Caco-2 (cell line): ENCODE measurements at regions not wholly inside any gene's neighbourhood (a gene's known extent, or its start where the extent isn't known, plus 50 kb on each side); places are given as distances from the start of the nearest gene placed in this dataset.
A peak's percentile ranks its signal among the peaks of the same experiment; 100 is the strongest.

Experiments used
- BruUV-seq: library from RNA; stranded (reverse); fragments of 400-500 nt; replicated peaks from 2 replicates; lab custom pipeline; 2021; lab: Mats Ljungman, UMichigan
- CTCF ChIA-PET: fragments of 300-600 bp; sonication (Branson Sonifier 250); formaldehyde crosslinking; loops from one replicate; lab custom pipeline; 2022; ENCODE audit warnings: antibody characterized with exemption; lab: Charles Lee
- POLR2A ChIA-PET: fragments of 300-600 bp; sonication (Branson Sonifier 250); formaldehyde crosslinking; loops from one replicate; lab custom pipeline; 2022; ENCODE audit warnings: antibody characterized with exemption; lab: Charles Lee
- DNase-seq, 2 experiments: peaks; one replicate each; pipeline versions ENCODE4 v3.0.0 to v3.0.0-alpha.2; 2020 to 2022
- H3K27me3 ChIP-seq: replicated peaks from 2 replicates; pipeline ENCODE4 v1.6.0; 2011; ENCODE audit warnings: low read length; ENCODE audit not compliant: control insufficient read depth, insufficient read depth
- H3K36me3 ChIP-seq: 2 replicates; pipeline ENCODE4 v1.5.1; 2011; ENCODE audit warnings: low read length; ENCODE audit not compliant: control insufficient read depth, insufficient read depth
- H3K4me1 ChIP-seq: fragments of 250-450 bp; sonication (Bioruptor Pico); 2 replicates; pipeline ENCODE4 v1.5.1; 2020; ENCODE audit warnings: mild to moderate bottlenecking
- H3K4me3 ChIP-seq: 2 replicates; pipeline ENCODE4 v1.5.1; 2011; ENCODE audit warnings: low read depth, mild to moderate bottlenecking, control low read depth, low read length
- H3K9me3 ChIP-seq: fragments of 250-450 bp; sonication (Bioruptor Pico); 2 replicates; pipeline ENCODE4 v1.5.1; 2020; ENCODE audit warnings: mild to moderate bottlenecking, moderate library complexity
- H3K27ac Mint-ChIP-seq: one replicate; pipeline ENCODE4 v1.8.0; 2022; ENCODE audit warnings: mixed read lengths; ENCODE audit not compliant: unreplicated experiment
- H3K27me3 Mint-ChIP-seq: one replicate; pipeline ENCODE4 v1.8.0; 2022; ENCODE audit warnings: mixed read lengths; ENCODE audit not compliant: insufficient read depth, unreplicated experiment
- H3K36me3 Mint-ChIP-seq: one replicate; pipeline ENCODE4 v1.8.0; 2022; ENCODE audit warnings: mild to moderate bottlenecking, mixed read lengths; ENCODE audit not compliant: insufficient read depth, unreplicated experiment
- H3K4me1 Mint-ChIP-seq: one replicate; pipeline ENCODE4 v1.8.0; 2022; ENCODE audit warnings: low read depth, mixed read lengths; ENCODE audit not compliant: unreplicated experiment
- H3K4me3 Mint-ChIP-seq: one replicate; pipeline ENCODE4 v1.8.0; 2022; ENCODE audit warnings: mild to moderate bottlenecking, moderate library complexity, mixed read lengths; ENCODE audit not compliant: unreplicated experiment
- H3K9me3 Mint-ChIP-seq: one replicate; pipeline ENCODE4 v1.8.0; 2022; ENCODE audit warnings: mixed read lengths; ENCODE audit not compliant: unreplicated experiment
- intact Hi-C: fragments of 100-400 bp; cut with micrococcal nuclease; formaldehyde crosslinking; loops from one replicate; pipeline ENCODE4 v1.10.0; 2022; ENCODE audit not compliant: unreplicated experiment
- TF ChIP-seq, protein P1 (sequence below), 2 experiments: fragments of 200-600 bp in 1 of 2; IDR thresholded peaks; 1 replicate in 1 of 2; 2 replicates in 1 of 2; pipeline versions ENCODE4 v1.5.1 to v1.8.0; 2011 to 2022; ENCODE audit warnings: antibody characterized with exemption in 1 of 2, control low read depth in 1 of 2, inconsistent platforms in 1 of 2, low read depth in 1 of 2, low read length in 1 of 2, mild to moderate bottlenecking in 1 of 2, moderate library complexity in 1 of 2; ENCODE audit not compliant: insufficient read depth in 1 of 2, severe bottlenecking in 1 of 2, unreplicated experiment in 1 of 2

DNA sequence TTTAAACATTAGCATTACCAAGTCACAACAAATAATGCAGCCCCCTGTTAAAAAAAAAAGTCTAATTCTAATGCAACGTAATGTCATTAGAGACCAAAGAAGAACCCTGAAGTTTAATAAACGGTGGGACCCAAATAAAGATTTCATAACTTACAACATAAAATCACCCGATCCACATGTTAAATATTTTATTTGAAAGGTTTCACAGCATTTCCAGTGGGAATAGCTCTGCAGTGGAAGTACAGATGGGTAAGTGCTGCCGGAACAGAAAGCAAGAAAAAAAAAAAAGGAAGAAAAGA, 320.6 kb upstream of the ZMIZ1 start:
- Mint-ChIP-seq H3K4me3 (no peak overlapping the region), H3K27ac (peak overlapping the region; percentile 86), H3K27me3 (no peaks in the 10 kb centered on the region), H3K9me3 (peaks cover 16% of the 10 kb centered on the region), H3K36me3 (no peaks in the 10 kb centered on the region), H3K4me1 (peaks cover 37% of the 10 kb centered on the region)
- ChIA-PET POLR2A (no interaction called here), CTCF (no interaction called here)
- intact Hi-C loops: no loop called here
- Histone ChIP-seq H3K36me3 (no peaks in the 10 kb centered on the region), H3K27me3 (no peaks in the 10 kb centered on the region), H3K9me3 (no peaks in the 10 kb centered on the region), H3K4me3 (no peak overlapping the region), H3K4me1 (peaks cover 39% of the 10 kb centered on the region)
- BruUV-seq: no TSS peak
- TF ChIP-seq, protein P1, sequence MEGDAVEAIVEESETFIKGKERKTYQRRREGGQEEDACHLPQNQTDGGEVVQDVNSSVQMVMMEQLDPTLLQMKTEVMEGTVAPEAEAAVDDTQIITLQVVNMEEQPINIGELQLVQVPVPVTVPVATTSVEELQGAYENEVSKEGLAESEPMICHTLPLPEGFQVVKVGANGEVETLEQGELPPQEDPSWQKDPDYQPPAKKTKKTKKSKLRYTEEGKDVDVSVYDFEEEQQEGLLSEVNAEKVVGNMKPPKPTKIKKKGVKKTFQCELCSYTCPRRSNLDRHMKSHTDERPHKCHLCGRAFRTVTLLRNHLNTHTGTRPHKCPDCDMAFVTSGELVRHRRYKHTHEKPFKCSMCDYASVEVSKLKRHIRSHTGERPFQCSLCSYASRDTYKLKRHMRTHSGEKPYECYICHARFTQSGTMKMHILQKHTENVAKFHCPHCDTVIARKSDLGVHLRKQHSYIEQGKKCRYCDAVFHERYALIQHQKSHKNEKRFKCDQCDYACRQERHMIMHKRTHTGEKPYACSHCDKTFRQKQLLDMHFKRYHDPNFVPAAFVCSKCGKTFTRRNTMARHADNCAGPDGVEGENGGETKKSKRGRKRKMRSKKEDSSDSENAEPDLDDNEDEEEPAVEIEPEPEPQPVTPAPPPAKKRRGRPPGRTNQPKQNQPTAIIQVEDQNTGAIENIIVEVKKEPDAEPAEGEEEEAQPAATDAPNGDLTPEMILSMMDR (IDR thresholded peaks at IDR 0.05; ENCODE audit: insufficient read depth in 1 of 2, low read depth in 1 of 2, low read length in 1 of 2, severe bottlenecking in 1 of 2, unreplicated experiment in 1 of 2): no peak
- DNase-seq: no peak

GRCh38 chr10:78749200-78749599, 319.6 kb upstream of the ZMIZ1 start:
- H3K9me3 ChIP-seq: no peaks in the 10 kb centered on the region
- TF ChIP-seq, protein P1 (IDR thresholded peaks at IDR 0.05; ENCODE audit: insufficient read depth in 1 of 2, low read depth in 1 of 2, low read length in 1 of 2, severe bottlenecking in 1 of 2, unreplicated experiment in 1 of 2): no peak
- ChIA-PET POLR2A (no interaction called here), CTCF (no interaction called here)
- H3K27me3 Mint-ChIP-seq: no peaks in the 10 kb centered on the region
- H3K4me1 Mint-ChIP-seq: peaks cover 38% of the 10 kb centered on the region
- no peaks in the 10 kb centered on the region for H3K27me3 ChIP-seq
- intact Hi-C loops: no loop called here
- H3K36me3 ChIP-seq: no peaks in the 10 kb centered on the region
- peaks cover 16% of the 10 kb centered on the region for H3K9me3 Mint-ChIP-seq
- no peak overlapping the region for H3K4me3 ChIP-seq
- no peak for DNase-seq
- H3K4me3 Mint-ChIP-seq: no peak overlapping the region
- BruUV-seq: no TSS peak
- H3K27ac Mint-ChIP-seq: no peak overlapping the region
- H3K4me1 ChIP-seq: peaks cover 35% of the 10 kb centered on the region
- H3K36me3 Mint-ChIP-seq: no peaks in the 10 kb centered on the region

- H3K36me3 ChIP-seq: no peaks in the 10 kb centered on the region
- H3K27me3 Mint-ChIP-seq: no peaks in the 10 kb centered on the region
- TF ChIP-seq, protein P1 (IDR thresholded peaks at IDR 0.05; ENCODE audit: insufficient read depth in 1 of 2, low read depth in 1 of 2, low read length in 1 of 2, severe bottlenecking in 1 of 2, unreplicated experiment in 1 of 2): no peak
- peaks cover 35% of the 10 kb centered on the region for H3K4me1 Mint-ChIP-seq
- no peaks in the 10 kb centered on the region for H3K9me3 ChIP-seq
- H3K4me1 ChIP-seq: peaks cover 28% of the 10 kb centered on the region
- DNase-seq: no peak
- peaks cover 16% of the 10 kb centered on the region for H3K9me3 Mint-ChIP-seq
- H3K36me3 Mint-ChIP-seq: no peaks in the 10 kb centered on the region
- no TSS peak for BruUV-seq
- H3K4me3 ChIP-seq: no peak overlapping the region
- H3K27me3 ChIP-seq: no peaks in the 10 kb centered on the region
- no peak overlapping the region for H3K27ac Mint-ChIP-seq
- POLR2A ChIA-PET: no interaction called here
- CTCF ChIA-PET: no interaction called here
- intact Hi-C loops: no loop called here
- H3K4me3 Mint-ChIP-seq: no peak overlapping the region
Measured at GRCh38 chr10:78749898-78750297, 318.9 kb upstream of the ZMIZ1 start.
